Neural progenitor cell (in vitro differentiated cells): ENCODE measurements at regions not wholly inside any gene's neighbourhood (a gene's known extent, or its start where the extent isn't known, plus 50 kb on each side); places are given as distances from the start of the nearest gene placed in this dataset.

Experiments used
- DNase-seq: peaks from one replicate; pipeline ENCODE4 v3.0.0-alpha.2; 2016; ENCODE audit warnings: low spot score
- H2AFZ ChIP-seq: fragments of 200-600 bp; sonication (generic); replicated peaks from 2 replicates; pipeline ENCODE4 v1.6.1; 2016; ENCODE audit warnings: antibody characterized with exemption
- H3F3A ChIP-seq: fragments of 200-600 bp; sonication (generic); 2 replicates; pipeline ENCODE4 v1.6.1; 2016; ENCODE audit warnings: antibody characterized with exemption, low read depth
- H3K27ac ChIP-seq: fragments of 200-600 bp; sonication (generic); 2 replicates; pipeline ENCODE4 v1.5.1; 2016; ENCODE audit warnings: mild to moderate bottlenecking
- H3K27me3 ChIP-seq: fragments of 200-600 bp; sonication (generic); 2 replicates; pipeline ENCODE4 v1.6.1; 2016; ENCODE audit warnings: mild to moderate bottlenecking, moderate library complexity
- H3K36me3 ChIP-seq: fragments of 200-600 bp; sonication (generic); 2 replicates; pipeline ENCODE4 v1.5.1; 2016
- H3K4me1 ChIP-seq: fragments of 200-600 bp; sonication (generic); 2 replicates; pipeline ENCODE4 v1.6.1; 2016; ENCODE audit warnings: mixed run types
- H3K4me2 ChIP-seq: fragments of 200-600 bp; sonication (generic); 2 replicates; pipeline ENCODE4 v1.6.1; 2016
- H3K4me3 ChIP-seq: fragments of 200-600 bp; sonication (generic); 2 replicates; pipeline ENCODE4 v1.5.1; 2016
- H3K79me2 ChIP-seq: fragments of 200-600 bp; sonication (generic); 2 replicates; pipeline ENCODE4 v1.6.1; 2016; ENCODE audit warnings: low read depth
- H3K9ac ChIP-seq: fragments of 200-600 bp; sonication (generic); 2 replicates; pipeline ENCODE4 v1.6.1; 2016
- H3K9me3 ChIP-seq: fragments of 200-600 bp; sonication (generic); 2 replicates; pipeline ENCODE4 v1.5.1; 2016; ENCODE audit warnings: low read depth
- H4K20me1 ChIP-seq: fragments of 200-600 bp; sonication (generic); 2 replicates; pipeline ENCODE4 v1.6.1; 2016; ENCODE audit warnings: low read depth
- H3K27ac Mint-ChIP-seq: 3 replicates; pipeline ENCODE4 v1.8.0; 2021; ENCODE audit warnings: mixed read lengths
- H3K27me3 Mint-ChIP-seq: 2 replicates; pipeline ENCODE4 v1.8.0; 2022; ENCODE audit warnings: low read depth, mild to moderate bottlenecking, inconsistent platforms, moderate library complexity, mixed read lengths; ENCODE audit not compliant: insufficient read depth
- H3K36me3 Mint-ChIP-seq: 3 replicates; pipeline ENCODE4 v1.8.0; 2021; ENCODE audit warnings: mixed read lengths
- H3K4me1 Mint-ChIP-seq: 3 replicates; pipeline ENCODE4 v1.8.0; 2021; ENCODE audit warnings: mixed read lengths
- H3K4me3 Mint-ChIP-seq: 3 replicates; pipeline ENCODE4 v1.8.0; 2021; ENCODE audit warnings: mild to moderate bottlenecking, moderate library complexity, mixed read lengths
- H3K9me3 Mint-ChIP-seq: 3 replicates; pipeline ENCODE4 v1.8.0; 2020; ENCODE audit warnings: mixed read lengths
- CTCF ChIP-seq: fragments of 200-600 bp; sonication (generic); IDR thresholded peaks from 2 replicates; pipeline ENCODE4 v1.5.1; 2017; ENCODE audit warnings: antibody characterized with exemption, mild to moderate bottlenecking
- EZH2 ChIP-seq: fragments of 200-600 bp; sonication (generic); IDR thresholded peaks from 2 replicates; pipeline ENCODE4 v1.6.1; 2017; ENCODE audit warnings: antibody characterized with exemption, mild to moderate bottlenecking, moderate library complexity
- EZH2phosphoT487 ChIP-seq: fragments of 200-600 bp; sonication (generic); IDR thresholded peaks from 2 replicates; pipeline ENCODE4 v1.6.1; 2017; ENCODE audit warnings: antibody characterized with exemption

GRCh38 chr3:68676136-68676535 is 256.2 kb downstream of the TAFA4 start:
- H3K27me3 Mint-ChIP-seq, result no peaks in the 10 kb centered on the region
- no peaks in the 10 kb centered on the region for H3K36me3 Mint-ChIP-seq

GRCh38 chr3:68667346-68667745 is 265.0 kb downstream of the TAFA4 start:
- H4K20me1 ChIP-seq, result no peaks in the 10 kb centered on the region
- no peak overlapping the region for H2AFZ ChIP-seq
- H3K4me3 Mint-ChIP-seq, result no peak overlapping the region
- H3K9me3 Mint-ChIP-seq, result no peaks in the 10 kb centered on the region
- no peaks in the 10 kb centered on the region for H3K36me3 Mint-ChIP-seq
- H3K36me3 ChIP-seq, result no peaks in the 10 kb centered on the region
- peaks cover 5% of the 10 kb centered on the region for H3K4me1 Mint-ChIP-seq
- H3K27ac ChIP-seq, result no peak overlapping the region
- H3K27me3 ChIP-seq, result no peaks in the 10 kb centered on the region
- no peaks in the 10 kb centered on the region for H3K79me2 ChIP-seq
- H3F3A ChIP-seq, result no peaks in the 10 kb centered on the region
- no peak overlapping the region for H3K4me3 ChIP-seq
- H3K27me3 Mint-ChIP-seq, result peaks cover 2% of the 10 kb centered on the region
- H3K9me3 ChIP-seq, result no peaks in the 10 kb centered on the region
- no peak for DNase-seq
- H3K9ac ChIP-seq, result no peak overlapping the region
- H3K27ac Mint-ChIP-seq, result no peak overlapping the region
- H3K4me2 ChIP-seq, result no peak overlapping the region
- TF ChIP-seq EZH2phosphoT487 (no peak), CTCF (no peak), EZH2 (no peak)
- peaks cover 14% of the 10 kb centered on the region for H3K4me1 ChIP-seq

More at GRCh38 chr3:68676136-68676535, 256.2 kb downstream of the TAFA4 start:
- H3K36me3 ChIP-seq, result no peaks in the 10 kb centered on the region
- H2AFZ ChIP-seq, result no peak overlapping the region
- no peak overlapping the region for H3K27ac Mint-ChIP-seq
- no peak overlapping the region for H3K4me3 ChIP-seq
- H4K20me1 ChIP-seq, result no peaks in the 10 kb centered on the region
- no peak for DNase-seq
- no peaks in the 10 kb centered on the region for H3F3A ChIP-seq
- no peak for TF ChIP-seq EZH2phosphoT487
- TF ChIP-seq CTCF, result no peak
- no peak for TF ChIP-seq EZH2
- H3K27ac ChIP-seq, result no peak overlapping the region
- H3K4me1 Mint-ChIP-seq, result no peaks in the 10 kb centered on the region
- H3K9me3 Mint-ChIP-seq, result no peaks in the 10 kb centered on the region
- H3K79me2 ChIP-seq, result no peaks in the 10 kb centered on the region
- H3K9me3 ChIP-seq, result no peaks in the 10 kb centered on the region
- H3K4me2 ChIP-seq, result no peak overlapping the region
- H3K27me3 ChIP-seq, result no peaks in the 10 kb centered on the region
- H3K4me1 ChIP-seq, result no peaks in the 10 kb centered on the region
- no peak overlapping the region for H3K9ac ChIP-seq
- H3K4me3 Mint-ChIP-seq, result no peak overlapping the region

GRCh38 chr3:68666429-68667136 is 265.8 kb downstream of the TAFA4 start:
- Histone ChIP-seq H3K4me3 (no peak overlapping the region), H3K36me3 (no peaks in the 10 kb centered on the region), H3K4me2 (no peak overlapping the region), H2AFZ (no peak overlapping the region), H3K9ac (no peak overlapping the region), H3K79me2 (no peaks in the 10 kb centered on the region), H3K27me3 (no peaks in the 10 kb centered on the region), H3K9me3 (no peaks in the 10 kb centered on the region), H4K20me1 (no peaks in the 10 kb centered on the region), H3K4me1 (peaks cover 14% of the 10 kb centered on the region), H3K27ac (no peak overlapping the region), H3F3A (no peaks in the 10 kb centered on the region)
- Mint-ChIP-seq H3K4me3 (no peak overlapping the region), H3K36me3 (no peaks in the 10 kb centered on the region), H3K27ac (no peak overlapping the region), H3K27me3 (peaks cover 3% of the 10 kb centered on the region), H3K4me1 (peaks cover 5% of the 10 kb centered on the region), H3K9me3 (no peaks in the 10 kb centered on the region)
- TF ChIP-seq CTCF, result no peak
- no peak for TF ChIP-seq EZH2
- no peak for TF ChIP-seq EZH2phosphoT487
- DNase-seq, result no peak
